Kidney capillary endothelial cell (primary cell): ENCODE measurements at regions not wholly inside any gene's neighbourhood (a gene's known extent, or its start where the extent isn't known, plus 50 kb on each side); places are given as distances from the start of the nearest gene placed in this dataset.
A peak's percentile ranks its signal among the peaks of the same experiment; 100 is the strongest.
"Not testable (repeated sequence)": the region's sequence is repeated elsewhere in the genome, so short reads cannot be mapped to it uniquely, and the experiment has no call there.

Experiments
- DNase-seq: peaks from one replicate; pipeline ENCODE4 v3.0.0-alpha.2; 2018; ENCODE audit warnings: low spot score

DNA sequence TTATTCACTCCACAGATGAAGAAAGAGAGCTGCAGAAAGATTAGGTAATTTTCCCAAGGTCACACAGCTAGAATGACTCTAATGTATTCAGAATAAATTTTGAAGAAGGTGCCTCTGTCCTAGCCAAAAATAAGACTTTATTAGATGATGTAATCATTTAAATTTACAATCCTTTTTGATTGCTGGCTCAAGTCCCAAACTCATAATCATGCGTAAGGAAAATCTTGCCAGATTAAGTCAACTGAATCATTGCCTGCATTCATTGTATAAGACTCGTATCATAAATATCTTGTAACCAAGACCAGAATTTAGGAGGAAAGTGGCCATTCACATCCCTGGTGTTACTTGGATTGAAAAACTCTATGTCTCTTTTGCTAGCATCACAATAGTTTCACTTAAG is 53.1 kb upstream of the STK39 start:
- no peak for DNase-seq

DNA sequence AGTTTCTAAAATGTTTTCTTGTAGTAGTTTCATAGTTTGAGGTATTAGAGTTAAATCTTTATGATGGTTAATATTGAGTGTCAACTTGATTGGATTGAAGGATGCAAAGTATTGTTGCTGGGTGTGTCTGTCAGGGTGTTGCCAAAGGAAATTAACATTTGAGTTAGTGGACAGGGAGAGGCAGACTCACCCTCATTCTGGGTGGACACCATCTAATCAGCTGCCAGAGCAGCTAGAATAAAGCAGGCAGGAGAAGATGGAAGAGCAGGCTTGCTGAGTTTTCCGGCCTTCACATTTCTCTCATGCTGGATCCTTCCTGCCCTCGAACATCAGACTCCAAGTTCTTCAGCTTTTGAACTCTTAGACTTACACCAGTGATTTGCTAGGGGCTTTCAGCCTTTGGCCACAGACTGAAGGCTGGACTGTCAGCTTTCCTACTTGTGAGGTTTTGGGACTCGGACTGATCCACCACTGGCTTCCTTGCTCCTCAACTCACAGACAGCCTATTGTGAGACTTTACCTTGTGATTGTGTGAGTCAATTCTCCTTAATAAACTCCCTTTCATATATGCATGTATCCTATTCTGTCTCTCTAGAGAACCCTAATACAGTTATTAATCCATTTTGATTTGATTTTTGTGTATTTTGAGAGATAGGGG is 56.8 kb upstream of the STK39 start:
- DNase-seq, result no peak

DNA sequence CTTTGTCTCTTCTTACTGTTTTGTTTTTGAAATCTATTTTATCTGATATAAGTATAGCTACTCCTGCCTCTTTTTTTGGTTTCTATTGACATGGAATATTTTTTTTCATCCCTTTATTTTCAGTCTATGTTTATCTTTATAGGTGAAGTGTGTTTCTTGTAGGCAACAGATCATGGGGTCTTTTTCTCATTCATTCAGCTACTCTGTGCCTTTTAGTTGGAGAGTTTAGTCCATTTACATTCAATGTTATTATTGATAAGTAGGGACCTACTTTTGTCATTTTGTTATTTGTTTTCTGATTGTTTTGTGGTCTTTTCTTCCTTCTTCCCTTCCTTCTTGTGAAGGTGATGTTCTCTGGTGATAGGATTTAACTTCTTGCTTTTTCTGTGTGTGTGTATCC is 60.0 kb upstream of the STK39 start:
- DNase-seq, result no peak

DNA sequence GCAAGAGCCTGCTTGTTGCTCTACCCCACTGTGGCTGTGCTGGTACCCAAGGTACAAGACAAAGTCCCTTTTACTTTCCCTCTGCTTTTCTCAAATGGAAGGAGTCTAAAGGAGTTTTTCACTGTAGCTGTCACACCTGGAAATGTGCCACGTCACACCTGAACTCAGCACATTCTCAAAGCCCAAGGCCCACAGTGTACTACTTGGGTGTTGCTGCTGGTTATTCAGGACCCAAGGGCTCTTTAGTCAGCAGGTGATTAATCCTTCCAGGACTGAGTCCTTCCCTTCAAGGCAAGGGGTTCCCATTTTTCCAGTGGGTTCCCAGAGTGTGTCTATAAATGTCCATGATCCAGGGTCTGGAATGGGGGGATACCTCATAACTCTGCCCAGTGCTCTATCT is 63.2 kb upstream of the STK39 start:
- DNase-seq, result no peak

DNA sequence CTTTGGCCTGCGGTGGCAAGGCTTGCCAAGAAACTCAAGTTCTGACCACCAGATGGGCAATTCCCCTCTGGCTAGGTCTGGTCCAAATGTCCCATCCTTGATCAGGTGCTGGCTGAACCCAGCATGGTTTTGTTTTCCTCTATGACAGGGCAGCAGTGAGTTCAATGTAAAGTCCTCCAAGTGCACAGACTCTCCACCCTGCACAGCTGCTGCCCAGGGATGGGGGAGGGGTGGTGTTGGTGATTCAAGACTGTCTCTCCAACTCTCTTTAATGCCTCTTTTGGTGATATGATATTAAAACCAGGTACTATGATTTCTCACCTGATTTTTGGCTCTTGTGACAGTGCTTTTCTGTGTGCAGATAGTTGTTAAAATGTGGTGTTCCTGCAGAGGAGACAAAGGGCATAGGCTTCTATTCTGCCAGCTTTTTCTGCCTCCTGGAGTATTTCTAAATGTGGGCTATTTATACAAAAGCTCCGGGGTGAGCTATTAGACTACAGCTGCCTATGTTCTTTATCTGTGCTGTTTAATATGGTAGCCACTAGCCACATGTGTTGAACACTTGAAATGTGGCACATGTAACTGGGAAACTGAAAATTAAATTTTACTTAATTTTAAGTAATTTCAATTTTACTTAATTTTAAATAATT is 64.0 kb upstream of the STK39 start:
- DNase-seq, result no peak

DNA sequence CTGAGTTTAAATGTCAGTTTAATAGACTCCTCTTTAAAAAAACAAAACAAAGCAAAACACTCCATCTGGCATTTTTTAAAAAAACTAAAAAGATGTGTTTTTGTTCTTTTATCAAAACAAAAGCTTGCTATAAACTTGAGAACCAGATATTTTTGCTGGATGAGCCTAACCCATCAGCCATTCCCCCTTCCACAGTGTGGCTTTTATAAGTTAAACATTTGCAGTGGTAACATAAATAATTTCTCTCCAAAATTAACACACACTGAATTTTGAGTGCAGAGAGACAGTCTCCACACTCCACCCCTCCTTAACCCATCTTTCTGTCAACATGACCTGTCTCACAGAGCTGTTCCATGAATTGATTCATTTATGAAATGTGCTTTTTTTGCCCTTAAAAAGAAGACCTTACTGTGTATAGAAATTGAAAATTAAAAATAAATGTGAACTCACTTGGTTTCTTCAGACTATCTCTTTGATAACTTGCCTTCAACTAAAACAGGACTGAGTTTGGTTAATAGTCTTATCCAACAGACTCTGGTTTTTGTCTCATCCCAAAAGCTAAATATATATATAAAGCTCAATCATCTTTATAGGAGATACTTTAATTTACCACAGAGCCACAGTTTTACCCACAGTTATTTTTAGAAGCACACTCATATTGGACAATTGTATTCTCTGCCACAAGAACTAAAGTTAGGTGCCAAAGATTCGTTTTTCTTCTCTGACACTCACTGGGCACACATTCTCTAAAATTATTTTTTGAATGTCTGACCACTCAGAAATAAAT is 64.8 kb upstream of the STK39 start:
- DNase-seq, result no peak

DNA sequence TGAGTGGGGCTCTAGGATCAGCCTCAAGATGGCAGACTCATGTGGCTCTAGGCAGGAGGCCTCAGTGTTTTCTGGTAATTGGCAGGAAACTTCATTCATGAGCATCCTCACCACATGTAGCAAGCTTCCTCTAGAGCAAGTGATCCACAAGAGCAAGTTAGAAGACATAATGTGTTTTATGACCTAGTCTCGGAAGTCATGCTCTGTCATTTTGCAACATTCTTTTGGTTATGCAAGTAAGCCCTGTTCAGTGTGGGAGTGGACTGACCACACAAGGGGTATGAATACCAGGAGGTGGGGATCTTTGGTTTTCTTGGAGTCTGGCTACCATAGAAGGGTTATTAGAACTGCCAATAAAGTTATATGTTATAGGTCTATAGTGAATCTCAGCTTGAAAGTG is 66.8 kb upstream of the STK39 start:
- no peak for DNase-seq

DNA sequence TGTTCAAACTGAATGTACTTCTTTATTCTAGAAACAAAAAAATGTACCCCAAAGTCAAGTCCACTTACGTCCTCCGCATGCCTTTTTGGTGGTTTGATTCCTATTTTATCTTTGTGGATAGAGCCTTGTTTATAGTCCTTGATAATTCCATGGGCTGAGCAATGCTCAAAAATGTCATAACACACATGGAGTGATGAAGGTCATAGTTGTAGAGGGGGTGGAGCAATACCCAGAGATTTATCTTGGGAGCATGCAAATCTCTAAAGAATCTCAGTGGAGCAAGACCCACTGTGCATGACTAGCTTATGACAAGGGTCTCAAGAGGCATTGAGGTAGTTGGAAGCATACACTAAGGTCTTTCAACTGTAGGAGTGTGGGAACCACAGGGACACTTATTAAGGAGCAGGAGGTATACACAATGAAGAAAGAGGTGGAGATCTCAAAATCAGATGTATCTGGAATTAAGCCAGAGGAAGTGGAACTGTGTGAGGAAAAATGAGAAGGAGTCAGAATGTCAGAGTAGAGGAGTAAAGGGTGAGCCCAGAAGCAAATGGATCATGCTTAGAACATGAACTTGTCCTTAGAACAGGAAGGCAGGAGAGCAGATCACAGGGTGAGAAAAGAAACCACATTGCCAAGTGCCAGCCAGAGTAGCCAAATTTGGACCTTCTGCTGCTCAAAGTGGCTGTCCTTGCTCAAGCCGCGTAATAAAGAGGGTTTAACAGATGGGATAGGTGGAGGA is 68.1 kb upstream of the STK39 start:
- no peak for DNase-seq

DNA sequence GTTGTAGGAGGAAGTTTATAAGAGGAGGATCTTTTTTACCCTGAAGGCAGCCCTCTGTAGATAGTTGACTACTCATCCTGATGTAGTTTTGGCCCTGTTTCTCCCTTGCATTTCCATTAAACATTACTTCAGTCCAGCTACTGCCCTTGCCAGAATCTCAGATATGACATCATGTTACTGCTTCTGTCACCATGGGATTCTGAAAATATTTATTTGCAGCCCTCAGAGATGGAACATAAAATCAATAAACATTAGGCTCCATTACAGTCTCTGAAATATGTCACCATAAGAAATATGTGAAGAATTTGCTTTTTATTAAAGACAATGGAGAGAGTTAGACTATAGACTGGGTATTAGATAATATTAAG is 68.7 kb upstream of the STK39 start:
- DNase-seq, result no peak

DNA sequence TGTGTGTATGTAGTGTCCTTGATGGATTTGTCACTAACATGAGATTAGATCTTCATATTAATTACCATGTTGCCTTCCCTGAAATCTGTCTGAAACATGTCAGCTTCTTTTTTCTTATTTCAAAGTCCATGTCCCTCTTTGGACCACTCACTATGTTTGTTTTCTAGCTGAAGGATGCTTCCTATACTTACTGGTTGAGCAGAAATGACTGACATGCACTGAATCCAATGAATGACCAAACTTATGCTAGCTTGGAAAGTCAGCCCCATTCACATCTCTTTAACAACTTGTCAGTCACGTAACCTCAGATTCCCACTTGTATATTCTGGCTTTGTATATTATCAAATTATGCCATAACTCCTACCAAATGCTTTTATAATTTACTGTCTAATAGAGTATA is 69.9 kb upstream of the STK39 start:
- DNase-seq, result no peak

DNA sequence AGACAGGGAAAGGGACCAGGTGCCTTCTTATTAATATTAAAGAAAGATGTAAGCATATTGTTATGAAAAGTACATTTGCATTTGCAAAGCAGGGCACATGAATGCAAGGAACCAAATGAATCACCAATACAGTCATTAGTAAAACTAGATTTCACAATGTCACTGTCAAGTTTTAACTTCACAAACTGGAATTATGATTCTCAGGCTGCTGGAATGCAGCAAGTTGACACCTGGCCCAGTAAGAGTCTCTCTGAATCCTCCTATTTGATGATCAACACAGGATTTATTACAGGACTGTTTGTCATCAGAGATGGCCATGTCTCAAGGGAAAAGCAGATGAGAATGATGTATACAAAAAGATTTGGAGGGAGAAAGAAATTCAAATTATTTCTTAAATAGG is 72.9 kb upstream of the STK39 start:
- DNase-seq, result no peak

DNA sequence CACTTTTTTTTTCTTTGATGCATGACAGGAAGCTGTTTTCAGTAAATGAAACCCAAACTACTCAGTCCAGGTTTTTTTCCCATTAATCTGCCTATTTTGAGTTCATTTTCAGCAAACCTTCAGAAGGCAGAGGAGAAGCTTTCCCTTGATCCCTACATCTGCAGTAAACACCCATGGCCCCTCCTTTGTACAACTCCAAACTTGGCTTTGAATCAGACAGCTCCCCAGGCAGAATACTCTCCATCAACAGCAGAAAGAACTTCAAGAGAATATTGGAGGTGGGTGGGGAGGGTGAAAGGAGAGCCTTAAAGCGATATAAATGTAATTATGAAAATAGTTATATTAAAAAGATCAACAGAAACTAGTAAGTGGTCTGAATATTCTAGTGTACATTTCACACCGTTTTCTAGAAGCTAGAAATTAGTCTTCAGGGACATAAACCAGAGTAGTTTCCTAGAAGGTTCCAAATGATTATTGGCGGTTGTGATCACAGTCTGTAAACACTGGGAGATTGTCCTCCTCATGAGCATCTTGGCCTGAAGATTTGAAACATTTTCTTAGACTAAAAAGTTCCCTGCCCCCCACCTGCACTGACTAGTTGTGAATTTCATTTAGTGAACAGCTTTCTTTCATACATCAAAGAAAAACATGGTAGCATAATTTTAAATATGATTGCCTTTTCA is 75.1 kb upstream of the STK39 start:
- DNase-seq, result no peak

DNA sequence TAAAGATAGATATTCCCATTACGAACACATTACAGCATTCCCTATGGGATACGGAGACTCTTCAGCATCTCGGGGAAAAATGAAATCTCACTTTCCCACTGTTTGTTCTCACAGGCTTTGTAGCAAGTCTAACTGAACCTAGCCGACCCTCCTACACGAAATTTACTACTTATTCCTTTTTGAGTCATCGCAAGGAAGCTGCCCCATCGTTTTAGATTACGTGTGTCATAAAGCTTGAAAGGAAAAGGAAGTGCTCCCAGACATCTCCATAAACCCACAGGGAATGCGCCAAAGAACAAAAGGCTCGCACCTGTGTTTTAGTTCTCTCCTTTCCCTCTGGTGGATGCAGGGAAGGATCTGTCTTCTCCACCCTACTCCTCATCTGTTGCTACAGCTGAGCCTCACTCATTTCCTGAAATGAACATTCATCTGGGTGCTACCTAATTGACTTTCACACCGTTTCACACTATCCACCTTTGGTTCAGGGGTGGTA is 76.2 kb upstream of the STK39 start:
- peak; percentile 35 for DNase-seq

DNA sequence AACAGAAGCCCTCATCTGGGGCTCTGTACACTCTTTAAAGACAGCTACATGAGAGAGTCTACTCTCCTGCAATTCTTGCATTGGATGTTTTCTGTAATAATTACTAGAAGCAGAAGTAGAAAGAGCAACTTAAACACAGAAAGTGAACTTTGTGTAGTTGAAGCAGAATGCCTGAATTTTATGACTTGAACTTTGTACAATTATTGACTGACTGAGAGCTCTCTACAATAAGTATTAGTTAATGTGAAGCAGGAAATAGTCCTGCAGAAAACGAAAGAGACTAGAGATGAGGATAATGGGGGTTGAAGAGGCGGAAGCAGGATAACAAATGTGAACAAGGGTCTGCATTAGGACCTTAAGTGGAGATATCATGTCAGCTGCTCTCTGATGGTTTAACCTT is 79.2 kb upstream of the STK39 start:
- no peak for DNase-seq

DNA sequence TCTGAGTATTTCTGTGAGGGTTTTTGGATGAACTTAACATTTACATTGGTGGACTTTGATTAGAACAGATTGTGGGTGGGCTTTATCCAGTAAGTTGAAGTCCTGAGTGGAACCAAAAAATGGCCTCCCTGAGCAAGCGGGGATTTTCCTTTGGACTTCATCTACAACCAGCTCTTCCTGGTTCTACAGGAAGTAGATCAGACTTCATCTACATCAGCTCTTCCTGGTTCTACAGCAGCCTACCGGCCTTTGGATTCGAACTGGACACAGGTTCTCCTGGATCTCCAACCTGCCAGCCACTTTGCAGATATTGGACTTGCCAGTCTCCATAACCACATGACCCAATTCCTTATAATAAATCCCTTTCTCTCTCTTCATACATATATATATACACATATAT is 79.9 kb upstream of the STK39 start:
- no peak for DNase-seq

DNA sequence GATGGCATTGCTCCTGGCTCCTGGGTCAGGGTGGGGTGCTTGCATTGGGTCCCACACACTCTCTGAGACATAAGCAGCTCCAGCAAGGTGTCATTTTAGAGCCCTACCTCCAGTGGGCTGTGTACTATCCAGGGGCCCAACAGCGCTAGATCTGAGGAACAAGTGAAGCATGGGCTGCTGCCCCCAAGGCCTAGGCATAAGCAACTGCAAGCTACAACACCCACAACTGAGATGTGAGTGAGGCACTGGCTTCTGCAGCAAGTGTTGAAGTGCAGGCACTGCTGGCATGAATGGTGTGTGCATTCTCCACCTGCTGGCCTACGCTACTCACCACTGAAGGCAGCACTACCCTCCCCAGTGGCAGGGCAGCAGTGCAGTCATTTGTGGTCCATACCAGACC is 81.0 kb upstream of the STK39 start:
- no peak for DNase-seq

DNA sequence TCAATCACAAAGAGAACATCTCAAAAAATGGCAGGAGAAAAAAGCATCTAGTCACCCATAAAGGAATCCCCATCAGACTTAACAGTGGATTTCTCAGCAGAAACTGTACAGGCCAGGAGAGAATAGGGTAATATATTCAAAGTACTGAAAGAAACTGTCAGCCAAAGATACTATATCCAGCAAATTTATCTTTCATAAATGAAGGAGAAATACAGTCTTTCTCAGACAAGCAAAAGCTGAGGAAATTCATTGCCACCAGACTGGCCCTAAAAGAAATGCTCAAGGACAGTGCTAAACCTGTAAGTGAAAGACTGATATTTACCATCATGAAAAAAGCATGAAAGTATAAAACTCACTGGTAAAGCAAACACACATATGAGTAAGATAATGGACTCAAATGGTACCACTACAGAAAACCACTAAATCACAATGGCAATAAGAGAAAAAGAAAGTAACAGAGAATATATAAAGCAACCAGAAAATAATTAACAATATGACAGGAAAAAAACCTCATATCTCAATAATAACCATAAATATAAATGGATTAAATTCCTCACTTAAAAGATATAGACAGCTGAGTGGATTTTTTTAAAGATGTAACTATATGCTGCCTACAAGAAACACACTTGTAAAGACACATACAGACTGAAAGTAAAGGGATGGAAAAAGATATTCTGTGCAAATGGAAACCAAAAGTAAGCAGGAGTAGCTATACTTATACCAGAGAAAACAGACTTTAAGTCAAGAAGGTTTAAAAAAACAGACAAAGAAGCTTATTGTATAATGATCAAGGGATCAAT is 83.4 kb upstream of the STK39 start:
- no peak for DNase-seq

DNA sequence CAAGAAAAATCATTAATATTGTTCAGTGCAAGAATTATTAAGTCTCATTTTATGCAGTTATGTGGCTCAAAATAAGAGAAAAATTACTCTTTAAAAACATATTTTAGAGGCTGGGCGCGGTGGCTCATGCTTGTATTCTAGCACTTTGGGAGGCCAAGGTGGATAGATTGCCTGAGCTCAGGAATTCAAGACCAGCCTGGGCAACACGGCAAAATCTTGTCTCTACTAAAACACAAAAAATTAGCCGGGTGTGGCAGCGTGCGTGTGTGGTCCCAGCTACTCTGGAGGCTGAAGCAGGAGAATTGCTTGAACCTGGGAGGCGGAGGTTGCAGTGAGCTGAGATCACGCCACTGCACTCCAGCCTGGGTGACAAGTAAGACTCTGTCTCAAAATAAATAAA is 87.9 kb upstream of the STK39 start:
- DNase-seq, result not testable (repeated sequence)

DNA sequence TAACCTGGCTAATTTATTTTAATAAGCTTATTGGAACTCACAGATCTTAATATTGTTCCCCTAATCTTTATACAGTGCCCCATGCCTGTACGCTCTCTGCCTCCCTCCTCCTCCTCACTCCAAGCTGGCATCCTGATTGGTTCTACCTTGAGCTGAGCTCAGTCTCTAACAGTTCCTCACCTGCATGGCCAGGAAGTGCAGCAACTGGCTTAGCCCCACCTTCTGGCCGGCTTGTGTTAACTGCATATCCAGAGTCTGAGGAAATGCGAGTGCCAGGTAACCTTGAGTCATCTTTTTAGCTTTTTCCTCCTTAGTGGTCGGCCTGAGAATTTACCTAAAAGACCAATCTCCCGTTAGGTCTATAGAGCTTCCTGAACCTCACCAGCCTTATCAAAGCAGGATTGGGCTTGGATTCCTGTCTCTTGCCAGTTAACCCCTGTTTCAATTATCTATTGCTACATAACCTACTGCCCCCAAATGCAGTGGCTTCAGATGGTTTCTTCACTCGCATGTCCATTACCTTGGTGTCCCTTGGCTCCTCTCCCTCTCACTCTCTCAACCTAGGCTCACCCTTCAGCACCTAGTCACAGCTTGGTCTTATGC is 89.5 kb upstream of the STK39 start:
- no peak for DNase-seq

DNA sequence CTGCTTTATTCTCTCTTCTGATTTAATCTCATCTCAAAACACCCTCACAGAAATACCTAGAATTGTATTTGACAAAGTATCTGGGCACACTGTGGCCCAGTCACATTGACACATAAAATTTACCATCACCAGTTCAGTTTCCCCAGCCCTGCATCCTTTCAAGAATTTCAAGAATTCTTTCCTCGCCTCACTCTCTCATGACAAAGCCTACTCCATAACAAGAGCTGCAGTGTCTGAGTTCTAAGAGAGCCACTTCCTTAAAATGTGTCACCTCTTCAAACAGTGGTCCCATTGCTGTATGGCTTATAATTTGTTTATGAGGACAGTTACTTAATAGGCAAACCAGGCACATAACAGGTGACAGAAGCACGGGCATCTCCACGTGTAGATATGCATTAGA is 90.9 kb upstream of the STK39 start:
- no peak for DNase-seq
